GM23338 (cell line): ENCODE measurements at regions not wholly inside any gene's neighbourhood (a gene's known extent, or its start where the extent isn't known, plus 50 kb on each side); places are given as distances from the start of the nearest gene placed in this dataset.

Source experiments
- CTCF ChIP-seq, 2 experiments: fragments of 200-600 bp in 1 of 2; sonication (generic) in 1 of 2; conservative IDR thresholded peaks; 2 replicates each; pipeline versions ENCODE4 v1.5.1 to v1.6.1; 2016 to 2017; ENCODE audit warnings: antibody characterized with exemption in 2 of 2, low read depth in 2 of 2, mild to moderate bottlenecking in 2 of 2, moderate library complexity in 1 of 2
- EZH2 ChIP-seq: fragments of 200-600 bp; sonication (generic); IDR thresholded peaks from one replicate; pipeline ENCODE4 v1.8.0; 2017; ENCODE audit warnings: antibody characterized with exemption, mild to moderate bottlenecking, low read depth; ENCODE audit not compliant: unreplicated experiment

GRCh38 chr1:239261521-239261920 lies 124.8 kb upstream of the CHRM3 start:
- TF ChIP-seq EZH2 (no peak), CTCF (conservative IDR thresholded peaks at IDR 0.05; ENCODE audit: low read depth in 2 of 2) (no peak)
